ENCODE measurements at regions not wholly inside any gene's neighbourhood (a gene's known extent, or its start where the extent isn't known, plus 50 kb on each side); places are given as distances from the start of the nearest gene placed in this dataset.

DNA sequence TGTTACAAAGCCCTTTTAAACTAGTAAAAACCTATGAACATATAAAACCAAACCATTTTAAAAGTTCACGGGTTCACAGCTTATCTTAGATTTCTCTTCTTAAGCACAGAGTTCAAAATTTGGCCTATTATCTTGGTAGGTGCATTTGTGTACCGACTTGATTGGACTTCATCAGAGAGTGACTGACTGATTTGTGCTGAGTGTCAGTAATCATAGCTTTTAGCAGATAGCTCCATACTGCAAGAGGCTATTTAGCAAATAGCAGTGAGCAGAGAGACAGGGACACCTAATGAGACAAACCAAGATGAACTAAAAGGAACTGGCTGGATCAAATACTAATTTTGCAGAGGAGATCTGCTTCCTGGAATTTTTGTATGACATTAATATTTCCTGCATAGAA lies 274.5 kb downstream of the PRR16 start:
- DNase-seq (ENCODE audit: low spot score) = no peak

DNA sequence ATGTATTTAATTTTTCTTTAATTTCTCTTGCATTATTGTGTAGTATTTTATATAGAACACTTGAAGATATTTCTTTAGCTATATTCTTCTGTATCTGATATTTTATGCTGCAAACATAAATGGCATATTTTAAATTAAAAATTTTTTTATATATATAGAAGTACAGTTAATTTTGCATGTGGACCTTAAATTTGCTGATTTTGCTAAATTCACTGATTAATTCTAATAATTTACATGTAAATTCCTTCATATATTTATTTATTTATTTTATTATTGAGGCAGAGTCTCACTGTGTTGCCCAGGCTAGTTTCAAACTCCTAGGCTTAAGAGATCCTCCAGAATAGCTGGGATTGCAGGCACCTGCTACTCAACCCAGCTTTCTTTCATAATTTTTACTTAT lies 276.9 kb downstream of the PRR16 start:
- no peak for DNase-seq (ENCODE audit: low spot score)

DNA sequence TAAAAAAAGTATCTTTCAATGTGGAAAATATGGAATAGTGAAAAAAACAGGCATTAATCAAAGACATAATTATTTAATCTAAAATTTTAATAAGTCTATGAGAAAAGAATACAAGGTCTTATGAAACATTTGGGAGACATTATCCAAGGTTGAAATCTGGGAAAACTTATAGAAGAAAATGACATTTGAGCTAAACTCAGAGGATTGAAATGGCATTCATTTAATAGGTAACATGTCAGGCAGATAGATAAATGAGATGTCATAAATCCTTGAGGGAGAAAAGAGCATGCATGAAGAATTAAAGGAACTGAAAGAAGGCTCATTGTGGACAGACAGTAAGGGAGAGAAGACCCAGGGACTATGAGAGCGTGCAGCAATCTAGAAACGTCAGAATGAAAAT lies 284.4 kb downstream of the PRR16 start:
- DNase-seq (ENCODE audit: low spot score) = no peak

DNA sequence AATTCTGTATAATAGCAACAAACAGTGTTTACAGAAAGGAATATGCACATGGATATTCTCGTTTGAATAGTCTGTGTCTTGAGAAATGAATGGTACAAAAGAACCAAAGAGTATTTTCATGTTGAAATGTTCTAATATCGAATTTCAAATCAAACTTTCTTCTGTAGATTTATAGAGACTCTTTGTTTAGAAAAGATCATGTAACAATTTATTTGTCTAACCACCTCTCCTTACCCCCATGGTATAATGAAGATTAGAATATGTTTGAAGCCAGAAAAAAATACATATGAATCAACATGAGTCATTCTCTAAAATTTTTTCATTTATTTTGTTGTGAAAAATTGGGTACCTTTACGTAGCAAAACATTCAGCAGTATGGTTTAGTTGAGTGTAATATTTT lies 285.6 kb downstream of the PRR16 start:
- DNase-seq (ENCODE audit: low spot score) = no peak

DNA sequence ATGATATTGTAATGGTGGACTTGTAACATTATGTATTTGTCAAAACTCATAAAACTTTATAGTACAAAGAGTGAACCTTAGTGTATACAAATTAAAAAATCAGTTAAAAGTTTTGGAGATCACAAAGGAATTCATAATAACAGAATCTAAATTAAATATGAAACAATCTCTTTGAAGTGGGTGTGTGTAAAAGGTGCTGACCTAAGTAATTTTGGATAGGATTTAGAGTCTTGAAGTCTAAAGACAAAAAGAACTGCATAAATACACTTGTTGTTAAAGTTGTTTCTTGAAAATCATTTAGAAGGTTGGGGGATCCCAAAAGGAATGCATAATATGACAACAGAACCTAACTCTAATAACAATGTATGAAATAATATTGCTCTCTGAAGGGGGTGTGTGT lies 295.5 kb downstream of the PRR16 start:
- no peak for DNase-seq (ENCODE audit: low spot score)

DNA sequence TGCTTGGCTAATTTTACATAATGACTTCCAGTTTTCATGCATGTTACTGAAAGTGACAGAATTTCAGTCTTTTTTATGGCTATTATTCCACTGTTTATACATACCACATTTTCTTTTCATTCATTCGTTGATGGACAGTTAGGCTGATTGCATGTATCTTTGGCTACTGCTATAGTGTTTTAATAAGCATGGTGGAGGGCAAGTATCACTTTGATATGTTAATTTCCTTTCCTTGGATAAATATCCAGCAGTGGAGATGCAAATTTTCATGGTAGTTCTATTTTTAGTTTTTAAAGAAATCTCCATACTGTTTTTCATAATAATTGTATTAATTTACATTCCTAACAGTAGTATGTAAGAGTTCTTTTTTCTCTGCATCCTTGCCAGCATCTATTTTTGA lies 297.9 kb downstream of the PRR16 start:
- no peak for DNase-seq (ENCODE audit: low spot score)

DNA sequence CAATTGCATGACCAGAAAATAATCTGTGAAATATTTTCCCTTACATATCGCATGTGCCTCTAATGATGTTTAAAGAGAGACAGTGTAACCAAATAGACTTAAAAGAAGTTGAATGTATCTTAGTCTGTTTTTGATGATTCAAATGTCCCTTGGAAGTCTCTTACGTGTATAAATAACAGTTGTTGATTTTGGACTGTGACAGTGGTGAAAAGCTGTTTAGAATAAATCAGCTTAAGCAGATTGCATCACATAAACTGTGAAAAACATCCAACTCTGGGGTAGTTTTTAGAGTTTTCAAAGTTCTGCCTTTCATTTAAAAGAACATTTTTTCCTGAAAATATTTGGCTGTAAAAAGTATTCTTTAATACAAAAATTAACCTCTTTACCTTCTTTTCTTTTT lies 301.1 kb downstream of the PRR16 start:
- no peak for DNase-seq (ENCODE audit: low spot score)

DNA sequence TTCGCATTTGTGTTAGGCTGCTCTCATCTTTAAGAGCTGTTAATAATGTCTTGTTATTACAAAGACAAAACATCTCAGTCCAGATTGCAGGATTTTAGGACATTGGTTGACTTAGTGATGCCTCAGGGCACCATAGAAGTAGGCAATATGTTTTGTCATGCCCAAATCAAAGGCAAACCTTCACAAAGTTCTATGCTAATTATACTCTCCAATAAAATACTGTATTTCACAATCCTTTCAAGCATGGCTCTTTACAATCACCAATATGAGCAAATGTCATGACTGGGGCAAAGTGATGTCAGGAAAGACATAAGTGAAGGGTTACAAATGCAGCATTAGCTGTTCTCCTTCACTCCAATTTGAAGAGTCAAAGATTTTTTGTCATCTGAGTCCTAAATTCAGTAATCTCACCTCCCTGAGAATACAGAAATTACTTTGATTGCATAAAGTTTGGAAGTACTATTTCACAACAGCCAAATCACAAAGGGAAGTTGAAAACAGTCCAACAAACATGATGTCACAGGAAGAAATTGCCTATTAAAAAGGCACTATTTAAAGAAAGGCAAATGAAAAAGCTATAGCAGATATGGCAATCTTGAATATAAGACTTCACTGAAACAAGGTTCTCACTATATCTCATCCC lies 303.2 kb downstream of the PRR16 start:
- DNase-seq (ENCODE audit: low spot score) = no peak

DNA sequence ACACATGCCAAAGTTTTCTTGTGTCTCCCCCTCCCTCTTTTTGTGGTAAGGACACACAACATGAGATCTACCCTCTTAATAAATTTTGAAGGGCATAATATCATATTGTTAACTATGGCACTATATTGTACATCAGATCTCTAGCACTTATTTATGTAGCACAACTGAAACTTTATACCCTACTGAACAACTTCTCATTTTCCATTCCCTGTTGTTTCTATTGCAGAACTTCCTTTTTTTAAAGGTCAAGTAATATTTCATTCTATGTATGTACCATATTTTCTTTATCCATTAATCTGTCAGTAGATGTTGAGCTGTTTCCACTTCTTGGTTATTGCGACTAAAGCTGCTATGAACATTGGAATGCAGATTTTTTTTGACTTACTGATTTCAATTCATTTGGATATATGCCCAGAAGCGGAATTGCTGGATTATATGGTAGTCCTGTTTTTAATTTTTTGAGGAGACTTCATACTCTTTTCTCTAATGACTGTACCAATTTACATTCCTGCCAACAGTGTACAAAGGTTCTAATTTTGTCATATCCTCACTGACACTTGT lies 305.3 kb downstream of the PRR16 start:
- DNase-seq (ENCODE audit: low spot score) = no peak

DNA sequence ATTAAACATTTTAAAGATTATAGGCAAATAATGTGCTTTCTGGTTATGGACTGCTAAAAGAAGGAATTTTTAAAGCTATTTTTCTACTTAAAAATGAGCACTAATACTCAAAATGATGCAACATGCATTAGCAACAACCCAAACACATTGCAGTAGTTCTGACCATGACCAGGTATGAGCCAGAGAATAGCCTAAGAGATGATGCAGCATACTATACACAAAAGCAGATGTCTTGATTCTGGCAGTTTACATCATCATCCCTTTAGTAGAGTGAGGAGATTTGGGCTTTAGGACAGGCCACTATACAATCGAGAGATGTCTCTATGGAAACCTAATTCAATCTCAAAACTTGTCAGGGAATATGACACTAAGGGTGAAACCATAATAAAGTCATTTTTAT lies 307.1 kb downstream of the PRR16 start:
- DNase-seq (ENCODE audit: low spot score) = no peak

DNA sequence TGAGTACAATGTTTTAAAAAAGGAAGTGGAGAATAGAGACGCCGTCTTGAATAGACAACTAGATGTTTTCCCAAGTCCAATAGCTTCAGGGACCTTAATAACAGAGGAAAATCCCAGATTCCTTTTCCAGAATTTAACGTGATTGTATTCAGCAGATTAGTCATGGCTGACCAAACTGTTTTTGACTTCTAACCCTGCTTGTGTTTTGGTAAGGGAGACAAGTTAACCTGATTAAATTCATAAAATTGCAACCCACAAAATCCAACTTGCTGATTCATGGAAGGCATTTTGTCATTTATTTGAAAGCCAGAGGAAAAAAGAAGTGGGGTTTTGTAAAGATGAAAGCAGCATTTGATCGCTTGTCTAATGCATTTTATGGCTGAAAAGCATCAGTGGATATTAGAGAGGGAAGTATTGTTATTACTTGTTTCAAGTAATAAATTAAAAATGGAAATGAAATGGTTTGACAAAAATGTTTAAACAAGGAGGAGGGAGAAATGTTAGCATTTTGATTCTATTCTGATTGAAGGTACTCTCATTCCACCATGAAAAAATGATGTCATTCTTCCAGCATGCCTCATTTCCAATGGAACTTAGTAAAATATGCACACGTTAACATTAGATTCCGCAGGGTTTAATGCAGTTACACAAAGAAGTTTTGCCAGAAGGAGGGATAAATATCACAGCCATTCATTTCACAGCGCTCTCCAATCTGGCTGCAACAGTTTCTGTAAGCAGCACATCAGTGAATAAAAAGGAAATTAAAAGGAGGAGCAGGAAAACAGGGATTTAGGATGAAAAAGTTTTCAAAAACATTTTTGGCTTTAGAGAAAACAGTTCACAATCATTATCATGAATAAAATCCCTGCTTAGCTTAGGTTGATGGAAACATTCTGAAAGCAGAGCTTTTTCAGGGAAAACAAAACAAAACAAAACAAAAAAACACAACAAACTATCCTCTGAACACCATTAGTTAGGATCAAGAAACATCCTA lies 314.7 kb downstream of the PRR16 start:
- DNase-seq (ENCODE audit: low spot score) = peak; percentile 4

DNA sequence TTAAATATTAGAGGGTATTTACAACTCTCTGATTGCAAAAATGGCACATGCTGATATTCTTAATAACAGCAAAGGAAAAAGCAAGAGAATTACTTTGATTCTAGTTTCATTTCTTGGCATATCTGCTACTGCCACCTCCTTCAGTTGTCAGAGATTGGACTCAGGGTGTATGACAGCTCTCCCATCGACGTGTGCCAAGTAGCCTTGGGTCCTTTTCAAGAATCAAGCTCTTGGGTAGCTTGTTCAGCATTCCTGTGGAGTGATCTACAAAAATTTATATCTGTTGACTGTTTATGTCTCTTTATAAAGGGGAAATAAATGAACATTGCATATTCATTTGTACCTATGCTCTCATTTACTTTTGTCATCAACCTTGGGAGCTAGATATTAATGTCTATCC lies 315.6 kb downstream of the PRR16 start:
- DNase-seq (ENCODE audit: low spot score) = no peak

DNA sequence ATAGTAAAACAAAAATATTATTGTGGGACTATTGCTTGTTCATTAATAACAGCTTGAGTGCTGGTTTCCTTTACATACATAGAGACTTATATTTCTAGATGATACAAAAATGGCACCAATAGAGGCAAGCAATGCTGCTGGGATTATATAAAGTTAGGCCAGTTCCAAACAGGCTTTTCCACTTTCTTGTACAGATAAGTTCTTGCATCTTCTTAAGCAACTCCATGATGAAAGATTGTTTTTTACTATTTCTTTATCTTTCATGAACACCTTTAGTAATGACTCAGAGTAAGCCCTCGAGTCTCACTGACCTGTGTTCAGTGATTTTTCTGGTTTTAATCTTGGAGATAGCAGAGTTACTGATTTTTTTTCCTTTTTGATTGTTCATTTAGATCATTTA lies 324.4 kb downstream of the PRR16 start:
- no peak for DNase-seq (ENCODE audit: low spot score)

DNA sequence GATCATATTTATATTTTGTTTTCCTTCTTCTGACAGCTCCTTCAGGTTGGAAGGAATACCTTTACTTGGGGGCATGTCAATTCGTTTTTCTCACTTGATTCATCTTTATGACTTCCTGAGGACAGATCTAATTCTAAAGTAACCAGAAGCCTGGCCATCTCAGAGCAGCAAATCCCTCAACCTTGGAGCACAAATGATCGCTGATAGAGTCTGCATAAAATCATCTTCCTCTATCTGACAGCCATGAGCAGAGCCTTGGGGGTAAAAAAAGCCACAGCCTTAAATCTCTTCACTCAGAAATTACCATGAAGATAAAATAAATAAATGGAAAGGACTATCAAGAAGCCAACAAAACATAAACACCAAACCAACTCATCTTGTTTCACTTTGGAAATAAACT lies 325.8 kb downstream of the PRR16 start:
- no peak for DNase-seq (ENCODE audit: low spot score)

DNA sequence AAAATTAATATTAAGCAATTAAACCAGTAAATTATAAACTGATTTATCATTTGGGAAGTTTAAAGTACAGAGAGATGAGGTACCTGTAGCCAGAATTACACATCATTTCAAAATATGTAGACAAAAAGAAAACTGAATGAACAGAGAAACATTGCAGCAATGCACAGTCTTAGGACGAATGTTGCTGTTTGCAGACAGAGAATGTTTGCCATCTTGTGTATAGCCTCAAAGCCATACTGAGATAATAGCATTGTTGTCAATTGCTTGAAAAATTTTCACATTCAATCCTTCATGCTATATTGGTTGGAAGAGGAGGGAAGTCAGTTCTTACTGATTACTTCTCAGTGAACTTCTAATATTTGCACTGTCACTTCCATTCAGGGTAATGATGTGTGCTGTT lies 326.2 kb downstream of the PRR16 start:
- no peak for DNase-seq (ENCODE audit: low spot score)

DNA sequence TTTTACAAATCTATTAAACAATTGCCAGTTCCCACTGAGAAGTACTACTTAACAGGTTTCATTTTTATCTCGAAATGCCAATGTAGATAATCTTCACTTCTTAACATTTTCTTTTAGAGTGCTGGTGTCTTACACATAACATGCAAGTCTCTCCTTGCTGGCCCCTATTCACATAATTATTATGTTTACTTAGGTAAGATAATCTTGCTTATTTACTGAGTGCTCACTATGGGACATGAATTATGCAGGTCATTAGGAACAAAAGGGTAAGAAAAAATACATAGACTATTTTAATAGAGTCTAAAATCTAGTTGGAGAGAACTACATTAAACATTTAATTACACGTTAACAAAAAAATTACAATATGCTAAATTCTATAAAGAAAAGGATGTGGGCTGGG lies 328.4 kb downstream of the PRR16 start:
- DNase-seq (ENCODE audit: low spot score) = no peak

DNA sequence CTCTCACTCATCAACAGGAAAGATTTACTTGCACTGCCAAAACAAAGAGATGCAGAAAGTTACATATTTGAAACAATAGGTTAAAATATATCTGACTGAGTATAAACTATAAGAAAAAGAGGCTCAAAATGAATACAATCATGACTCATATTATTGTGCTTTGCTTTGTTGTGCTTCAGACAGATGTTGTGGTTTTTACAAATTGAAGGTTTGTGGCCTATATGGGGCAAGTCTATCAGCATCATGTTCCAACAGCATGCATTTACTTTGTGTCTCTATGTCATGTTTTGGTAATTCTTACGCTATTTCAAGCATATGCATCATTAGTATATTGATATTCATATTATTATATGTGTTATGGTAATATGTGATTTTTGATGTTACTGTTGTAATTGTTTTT lies 330.0 kb downstream of the PRR16 start:
- no peak for DNase-seq (ENCODE audit: low spot score)

DNA sequence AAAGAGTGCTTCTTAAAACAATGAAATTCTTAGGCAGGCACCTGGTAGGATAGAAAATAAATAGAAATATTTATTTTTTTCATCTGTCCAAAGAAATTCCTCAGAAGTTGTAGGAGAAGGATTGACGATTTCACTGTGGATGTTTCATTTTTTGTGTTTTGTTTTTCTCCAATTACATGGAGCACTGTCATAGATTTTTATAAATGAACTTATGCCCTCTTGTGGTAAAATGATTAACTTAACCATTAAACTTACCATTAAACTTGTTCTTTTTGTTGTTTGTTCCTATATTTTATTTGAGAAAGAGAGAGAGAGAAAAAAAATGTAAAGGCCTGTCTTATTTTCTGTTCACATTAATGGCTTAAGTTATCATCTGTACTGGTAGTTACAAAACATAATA lies 339.2 kb downstream of the PRR16 start:
- DNase-seq (ENCODE audit: low spot score) = no peak

DNA sequence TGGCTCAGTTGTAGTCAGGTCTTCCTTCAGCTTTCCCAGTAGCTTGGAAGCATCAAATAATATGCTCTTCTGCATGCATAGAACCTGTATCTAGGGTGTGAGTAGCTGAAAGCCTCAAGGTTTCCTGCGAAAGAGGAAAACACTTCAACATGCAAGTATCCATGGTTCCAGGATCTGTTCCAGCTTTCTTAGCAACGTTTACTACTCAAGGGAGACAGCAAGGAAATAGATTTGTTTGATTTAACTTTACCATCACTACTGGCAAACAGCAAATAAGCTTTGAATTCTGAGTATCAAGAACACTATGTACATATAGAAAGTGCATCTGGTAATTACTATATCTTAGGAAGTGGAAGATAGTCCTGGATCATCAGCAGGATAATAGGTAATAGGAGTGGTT lies 341.0 kb downstream of the PRR16 start:
- DNase-seq (ENCODE audit: low spot score) = no peak

DNA sequence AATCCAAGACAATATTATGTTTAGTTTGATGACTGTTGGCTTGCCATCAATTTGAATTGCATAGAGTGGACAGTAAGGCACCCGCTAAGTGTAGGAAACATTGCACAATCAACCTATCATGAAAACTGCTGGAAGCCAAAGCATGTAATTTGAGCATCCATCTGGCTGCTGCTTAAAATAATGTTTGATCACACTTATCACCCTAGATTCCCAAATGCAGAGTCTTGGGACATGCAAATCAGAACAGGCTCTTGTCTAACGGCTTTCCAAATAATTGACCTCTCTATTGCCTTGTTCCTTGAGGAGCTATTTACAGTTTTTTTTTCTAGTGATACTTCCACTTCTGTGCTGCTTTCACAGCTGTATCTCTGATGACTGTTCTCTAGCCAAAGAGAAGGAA lies 342.1 kb downstream of the PRR16 start:
- DNase-seq (ENCODE audit: low spot score) = no peak

DNA sequence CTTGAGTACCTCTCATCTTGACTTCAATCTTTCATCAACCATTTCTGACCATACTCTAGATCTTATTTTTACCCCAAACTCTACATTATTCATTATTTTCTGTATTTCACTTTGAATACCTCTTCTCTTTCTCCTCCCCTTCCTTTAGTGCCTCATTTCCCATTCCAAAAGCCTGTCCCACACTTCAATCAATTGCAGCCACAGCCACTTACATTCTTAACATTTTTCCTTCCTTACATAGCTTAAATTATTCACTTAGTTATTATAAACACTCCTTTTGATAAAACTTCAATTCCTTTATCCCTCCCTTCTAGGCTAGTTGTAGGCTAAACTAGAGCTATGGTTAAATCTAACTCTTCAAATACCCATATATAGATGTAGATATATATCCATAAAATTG lies 344.0 kb downstream of the PRR16 start:
- DNase-seq (ENCODE audit: low spot score) = no peak

DNA sequence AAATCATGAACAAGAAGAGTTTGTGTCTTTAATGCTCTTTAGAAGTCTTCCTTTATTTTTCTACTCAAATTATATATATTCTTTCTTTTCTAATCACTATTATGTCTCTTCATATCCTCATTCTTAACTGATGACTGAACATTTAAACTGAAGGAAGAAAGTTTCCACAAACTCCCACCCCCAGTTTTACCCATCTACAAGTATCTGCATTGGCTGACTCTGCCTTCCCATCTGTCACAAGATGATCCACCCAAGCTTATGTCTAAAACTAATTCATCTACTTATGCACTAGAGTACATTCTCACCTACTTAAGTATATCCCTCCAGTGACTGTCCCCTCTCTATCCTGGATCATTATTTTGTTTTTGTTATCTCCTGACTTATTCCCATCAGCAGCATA lies 344.5 kb downstream of the PRR16 start:
- DNase-seq (ENCODE audit: low spot score) = no peak

DNA sequence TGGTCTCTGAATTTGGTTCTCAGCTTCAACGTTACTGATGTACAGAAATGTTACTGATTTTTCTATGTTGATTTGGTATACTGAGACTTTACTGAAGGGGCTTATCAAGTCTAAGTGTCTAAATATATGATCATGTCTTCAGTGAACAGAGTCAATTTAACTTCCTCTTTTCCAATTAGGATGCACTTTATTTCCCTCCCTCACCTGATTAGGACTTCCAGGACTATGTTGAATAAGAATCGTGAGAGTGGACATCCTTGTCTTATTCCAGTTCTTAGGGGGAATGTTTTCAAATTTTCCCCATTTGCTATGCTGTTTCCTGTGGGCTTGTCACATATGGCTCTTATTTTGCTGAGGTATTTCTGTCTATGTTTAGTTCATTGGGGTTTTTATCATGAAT lies 349.5 kb downstream of the PRR16 start:
- no peak for DNase-seq (ENCODE audit: low spot score)

Data from Ammon's horn (tissue), 1 donor.